HG03439 (cell line): ENCODE measurements at regions not wholly inside any gene's neighbourhood (a gene's known extent, or its start where the extent isn't known, plus 50 kb on each side); places are given as distances from the start of the nearest gene placed in this dataset.
A peak's percentile ranks its signal among the peaks of the same experiment; 100 is the strongest.
"Not testable (repeated sequence)": the region's sequence is repeated elsewhere in the genome, so short reads cannot be mapped to it uniquely, and the experiment has no call there.

ENCODE experiments used
- ATAC-seq: cut with Tn5 transposase; IDR thresholded peaks from one replicate; pipeline ENCODE4 v1.9.1; 2021; ENCODE audit warnings: mild to moderate bottlenecking, moderate library complexity; ENCODE audit not compliant: unreplicated experiment

GRCh38 chrX:118212817-118213183 lies 96.2 kb upstream of the KLHL13 start:
- peak; percentile 78 for ATAC-seq

GRCh38 chrX:118215346-118215745 lies 98.7 kb upstream of the KLHL13 start:
- no peak for ATAC-seq

GRCh38 chrX:118216087-118216486 lies 99.5 kb upstream of the KLHL13 start:
- no peak for ATAC-seq

- no peak for ATAC-seq
Measured at GRCh38 chrX:118216509-118216908, 99.9 kb upstream of the KLHL13 start.

- no peak for ATAC-seq
Measured at GRCh38 chrX:118218079-118218478, 101.5 kb upstream of the KLHL13 start.

- no peak for ATAC-seq
Measured at GRCh38 chrX:118218940-118219339, 102.3 kb upstream of the KLHL13 start.

- no peak for ATAC-seq
Measured at GRCh38 chrX:118219866-118220265, 103.3 kb upstream of the KLHL13 start.

- ATAC-seq = no peak
Measured at GRCh38 chrX:118220509-118220908, 103.9 kb upstream of the KLHL13 start.

GRCh38 chrX:118221270-118221669 lies 104.7 kb upstream of the KLHL13 start:
- ATAC-seq = no peak

GRCh38 chrX:118221733-118222132 lies 105.1 kb upstream of the KLHL13 start:
- no peak for ATAC-seq

GRCh38 chrX:118222421-118222820 lies 105.8 kb upstream of the KLHL13 start:
- no peak for ATAC-seq

- peak; percentile 63 for ATAC-seq
Measured at GRCh38 chrX:118225711-118226428, 109.3 kb upstream of the KLHL13 start.

GRCh38 chrX:118228041-118228440 lies 111.4 kb upstream of the KLHL13 start:
- no peak for ATAC-seq

GRCh38 chrX:118228456-118228855 lies 111.8 kb upstream of the KLHL13 start:
- no peak for ATAC-seq

GRCh38 chrX:118231464-118231863 lies 114.4 kb upstream of the WDR44 start:
- no peak for ATAC-seq

GRCh38 chrX:118239178-118239870 lies 106.6 kb upstream of the WDR44 start:
- ATAC-seq = no peak

- ATAC-seq = no peak
Measured at GRCh38 chrX:118239913-118240698, 105.8 kb upstream of the WDR44 start.

GRCh38 chrX:118246961-118247360 lies 98.9 kb upstream of the WDR44 start:
- ATAC-seq = not testable (repeated sequence)

GRCh38 chrX:118249146-118249545 lies 96.8 kb upstream of the WDR44 start:
- ATAC-seq = no peak

- ATAC-seq = no peak
Measured at GRCh38 chrX:118250445-118250844, 95.5 kb upstream of the WDR44 start.

- ATAC-seq = no peak
Measured at GRCh38 chrX:118251271-118251670, 94.6 kb upstream of the WDR44 start.

GRCh38 chrX:118252967-118253366 lies 92.9 kb upstream of the WDR44 start:
- no peak for ATAC-seq
